BJ (cell line): ENCODE measurements at regions not wholly inside any gene's neighbourhood (a gene's known extent, or its start where the extent isn't known, plus 50 kb on each side); places are given as distances from the start of the nearest gene placed in this dataset.

Experiments used
- CTCF ChIA-PET: fragments of 350-600 bp; formaldehyde crosslinking; extraction: SDS; loops from one replicate; lab custom pipeline; 2021; ENCODE audit warnings: antibody characterized with exemption, inconsistent platforms; lab: Yijun Ruan, JAX
- POLR2A ChIA-PET: fragments of 300-600 bp; sonication (Branson Sonifier 250); formaldehyde crosslinking; extraction: SDS; loops from one replicate; lab custom pipeline; 2021; ENCODE audit warnings: antibody characterized with exemption; lab: Charles Lee
- DNase-seq: peaks from one replicate; pipeline ENCODE4 v3.0.0-alpha.2; 2011; ENCODE audit warnings: low read depth
- H3K27me3 ChIP-seq: 2 replicates; pipeline ENCODE4 v1.6.0; 2011; ENCODE audit warnings: low read length; ENCODE audit not compliant: control insufficient read depth, insufficient read depth
- H3K36me3 ChIP-seq: 2 replicates; pipeline ENCODE4 v1.5.1; 2011; ENCODE audit warnings: low read length; ENCODE audit not compliant: control insufficient read depth, insufficient read depth
- H3K4me3 ChIP-seq: 2 replicates; pipeline ENCODE4 v1.5.1; 2011; ENCODE audit warnings: low read depth, mild to moderate bottlenecking, control low read depth, low read length
- CTCF ChIP-seq: IDR thresholded peaks from 2 replicates; pipeline ENCODE4 v1.5.1; 2011; ENCODE audit warnings: low read depth, mild to moderate bottlenecking, control low read depth, inconsistent platforms, low read length, moderate library complexity; ENCODE audit not compliant: insufficient read depth

- ChIA-PET POLR2A (no interaction called here), CTCF (interaction anchor here (3.7 kb wide), 1 partner anchor 122 kb away, joined by 22 read pairs; no protein-coding TSS in a partner anchor)
- no peaks in the 10 kb centered on the region for H3K36me3 ChIP-seq
- no peak for TF ChIP-seq CTCF
- H3K27me3 ChIP-seq = no peaks in the 10 kb centered on the region
- DNase-seq = no peak
- H3K4me3 ChIP-seq = no peak overlapping the region
Measured at GRCh38 chr9:108442627-108443018, 413.2 kb downstream of the ACTL7B start.

- POLR2A ChIA-PET = no interaction called here
- no peak for DNase-seq
Measured at GRCh38 chr9:108441726-108442125, 414.1 kb downstream of the ACTL7B start.

GRCh38 chr9:108441251-108441650, 414.5 kb downstream of the ACTL7B start:
- DNase-seq = no peak
- no peak overlapping the region for H3K4me3 ChIP-seq
- no peak for TF ChIP-seq CTCF
- no peaks in the 10 kb centered on the region for H3K36me3 ChIP-seq
- H3K27me3 ChIP-seq = no peaks in the 10 kb centered on the region
- ChIA-PET CTCF (interaction anchor here (0.8 to 1.0 kb wide), 2 partner anchors 10 to 320 kb away, joined by 3 read pairs; no protein-coding TSS in a partner anchor), POLR2A (no interaction called here)

More at GRCh38 chr9:108441726-108442125, 414.1 kb downstream of the ACTL7B start:
- Histone ChIP-seq H3K36me3 (no peaks in the 10 kb centered on the region), H3K4me3 (no peak overlapping the region), H3K27me3 (no peaks in the 10 kb centered on the region)
- CTCF ChIA-PET = interaction anchor here (0.8 to 1.0 kb wide), 2 partner anchors 11 to 320 kb away, joined by 3 read pairs; no protein-coding TSS in a partner anchor
- TF ChIP-seq CTCF = no peak

- DNase-seq = peak; percentile 76
- CTCF ChIA-PET = interaction anchor here (1.0 kb wide), 1 partner anchor 321 kb away, joined by 3 read pairs; no protein-coding TSS in a partner anchor
- POLR2A ChIA-PET = no interaction called here
Measured at GRCh38 chr9:108439947-108440346, 415.8 kb downstream of the ACTL7B start.

GRCh38 chr9:108437656-108438055, 418.1 kb downstream of the ACTL7B start:
- no peaks in the 10 kb centered on the region; the same call in 1 of the 2 replicates for H3K36me3 ChIP-seq
- ChIA-PET CTCF (no interaction called here), POLR2A (no interaction called here)
- no peak for DNase-seq
- H3K27me3 ChIP-seq = no peaks in the 10 kb centered on the region
- no peak for TF ChIP-seq CTCF
- H3K4me3 ChIP-seq = no peak overlapping the region

More at GRCh38 chr9:108439947-108440346, 415.8 kb downstream of the ACTL7B start:
- TF ChIP-seq CTCF = no peak
- Histone ChIP-seq H3K4me3 (no peak overlapping the region), H3K27me3 (no peaks in the 10 kb centered on the region), H3K36me3 (no peaks in the 10 kb centered on the region; the same call in 1 of the 2 replicates)
